Body of pancreas (tissue), 4 donors: ENCODE measurements at regions not wholly inside any gene's neighbourhood (a gene's known extent, or its start where the extent isn't known, plus 50 kb on each side); places are given as distances from the start of the nearest gene placed in this dataset.

Experiments
- CTCF ChIP-seq, 7 experiments: fragments of 450-650 bp in 4 of 7; fragments of 200-600 bp in 3 of 7; sonication (generic) in 3 of 7; IDR thresholded peaks; one replicate each; pipeline ENCODE4 v1.5.1; 2016 to 2019; ENCODE audit warnings: antibody characterized with exemption in 7 of 7
- POLR2A ChIP-seq, 3 donors: fragments of 450-650 bp; IDR thresholded peaks; one replicate each; pipeline ENCODE4 v1.6.1; 2016; ENCODE audit warnings: antibody characterized with exemption in 3 of 3, mild to moderate bottlenecking in 2 of 3

DNA sequence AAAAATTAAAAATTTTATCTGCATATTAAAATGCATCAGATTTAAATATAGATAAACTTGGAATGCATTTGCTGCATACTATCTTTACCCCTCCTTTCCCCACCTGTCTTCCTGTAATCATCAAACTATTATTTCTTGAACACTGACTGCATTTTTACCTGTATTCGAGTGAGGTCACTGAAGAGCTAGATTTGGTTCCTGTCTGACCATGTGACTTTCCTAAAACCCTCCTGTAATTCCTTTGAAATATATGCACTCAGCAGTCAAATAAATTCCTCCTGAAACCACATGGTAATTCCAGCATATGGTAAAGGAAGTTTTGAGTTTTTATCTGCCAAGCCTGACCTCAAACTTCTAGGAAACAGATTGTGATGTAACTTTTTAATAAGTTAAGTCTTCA is 445.6 kb upstream of the FRG2C start:
- no peak for TF ChIP-seq POLR2A (IDR thresholded peaks at IDR 0.05)
- TF ChIP-seq CTCF (IDR thresholded peaks at IDR 0.05): no peak
